ENCODE measurements at regions not wholly inside any gene's neighbourhood (a gene's known extent, or its start where the extent isn't known, plus 50 kb on each side); places are given as distances from the start of the nearest gene placed in this dataset.
A peak's percentile ranks its signal among the peaks of the same experiment; 100 is the strongest.
"Not testable (repeated sequence)": the region's sequence is repeated elsewhere in the genome, so short reads cannot be mapped to it uniquely, and the experiment has no call there.

- Mint-ChIP-seq H3K4me3 (no peak overlapping the region), H3K9me3 (peaks cover 0 to 4% (median 0%) of the 10 kb centered on the region in 8 donors), H3K36me3 (no peaks in the 10 kb centered on the region), H3K4me1 (peaks cover 0 to 2% (median under 1%) of the 10 kb centered on the region in 4 donors), H3K27me3 (peaks cover 33 to 37% of the 10 kb centered on the region in 2 donors), H3K27ac (no peak overlapping the region)
- Histone ChIP-seq H3K9me3 (ENCODE audit: control insufficient read depth in 1 of 2, low read length in 2 of 2) (no peaks in the 10 kb centered on the region), H3K36me3 (ENCODE audit: insufficient read depth, low read length) (no peaks in the 10 kb centered on the region), H3K4me3 (ENCODE audit: low read length in 2 of 2) (no peak overlapping the region), H3K27me3 (ENCODE audit: insufficient read depth, low read length) (peaks cover 7% of the 10 kb centered on the region), H3K27ac (ENCODE audit: low read depth, low read length) (no peak overlapping the region), H3K4me1 (ENCODE audit: insufficient read depth, low read length) (no peaks in the 10 kb centered on the region)
- CTCF ChIA-PET (ENCODE audit: partially characterized antibody) = no interaction called here
- intact Hi-C loops (cut with micrococcal nuclease) = no loop called here
- POLR2A ChIA-PET (ENCODE audit: partially characterized antibody) = no interaction called here
- DNase-seq = no peak
Measured at GRCh38 chr11:119578521-119579191, 150.3 kb downstream of the NECTIN1 start.

- no peaks in the 10 kb centered on the region for H3K36me3 Mint-ChIP-seq
- intact Hi-C loops (cut with micrococcal nuclease) = no loop called here
Measured at GRCh38 chr11:119573858-119574257, 150.9 kb upstream of the THY1 start.

GRCh38 chr11:119572481-119573424, 149.8 kb upstream of the THY1 start:
- no peak overlapping the region for H3K4me3 ChIP-seq (ENCODE audit: low read length in 2 of 2)
- H3K27me3 ChIP-seq (ENCODE audit: insufficient read depth, low read length) = no peaks in the 10 kb centered on the region
- intact Hi-C loops (cut with micrococcal nuclease) = no loop called here
- H3K9me3 ChIP-seq (ENCODE audit: control insufficient read depth in 1 of 2, low read length in 2 of 2) = no peaks in the 10 kb centered on the region
- ChIA-PET POLR2A (ENCODE audit: partially characterized antibody) (no interaction called here), CTCF (ENCODE audit: partially characterized antibody) (no interaction called here)
- Mint-ChIP-seq H3K27me3 (peaks cover 13 to 17% of the 10 kb centered on the region in 2 donors), H3K27ac (no peak overlapping the region), H3K4me1 (no peaks in the 10 kb centered on the region), H3K4me3 (no peak overlapping the region), H3K36me3 (no peaks in the 10 kb centered on the region), H3K9me3 (peaks cover 0 to 2% (median 0%) of the 10 kb centered on the region in 8 donors)
- H3K36me3 ChIP-seq (ENCODE audit: insufficient read depth, low read length) = no peaks in the 10 kb centered on the region
- H3K27ac ChIP-seq (ENCODE audit: low read depth, low read length) = no peak overlapping the region
- DNase-seq = no peak
- no peaks in the 10 kb centered on the region for H3K4me1 ChIP-seq (ENCODE audit: insufficient read depth, low read length)

More at GRCh38 chr11:119573858-119574257, 150.9 kb upstream of the THY1 start:
- Mint-ChIP-seq H3K4me1 (no peaks in the 10 kb centered on the region), H3K27me3 (peaks cover 14 to 19% of the 10 kb centered on the region in 2 donors), H3K4me3 (no peak overlapping the region), H3K9me3 (peaks cover 0 to 2% (median 0%) of the 10 kb centered on the region in 8 donors), H3K27ac (no peak overlapping the region)
- Histone ChIP-seq H3K4me1 (ENCODE audit: insufficient read depth, low read length) (no peaks in the 10 kb centered on the region), H3K9me3 (ENCODE audit: control insufficient read depth in 1 of 2, low read length in 2 of 2) (no peaks in the 10 kb centered on the region), H3K27me3 (ENCODE audit: insufficient read depth, low read length) (no peaks in the 10 kb centered on the region), H3K4me3 (ENCODE audit: low read length in 2 of 2) (no peak overlapping the region), H3K36me3 (ENCODE audit: insufficient read depth, low read length) (no peaks in the 10 kb centered on the region), H3K27ac (ENCODE audit: low read depth, low read length) (no peak overlapping the region)
- CTCF ChIA-PET (ENCODE audit: partially characterized antibody) = no interaction called here
- POLR2A ChIA-PET (ENCODE audit: partially characterized antibody) = no interaction called here
- no peak for DNase-seq

- H3K4me1 ChIP-seq (ENCODE audit: insufficient read depth, low read length) = no peaks in the 10 kb centered on the region
- no peak overlapping the region for H3K4me3 ChIP-seq (ENCODE audit: low read length in 2 of 2)
- no peak overlapping the region for H3K27ac ChIP-seq (ENCODE audit: low read depth, low read length)
- H3K27ac Mint-ChIP-seq = peak overlapping the region in 1 of 7 donors; percentile 10
- H3K4me3 Mint-ChIP-seq = no peak overlapping the region
- ChIA-PET POLR2A (ENCODE audit: partially characterized antibody) (no interaction called here), CTCF (ENCODE audit: partially characterized antibody) (no interaction called here)
- no peaks in the 10 kb centered on the region for H3K4me1 Mint-ChIP-seq
- no peaks in the 10 kb centered on the region for H3K36me3 Mint-ChIP-seq
- no peak for DNase-seq
- H3K36me3 ChIP-seq (ENCODE audit: insufficient read depth, low read length) = no peaks in the 10 kb centered on the region
- peaks cover 6 to 10% of the 10 kb centered on the region in 2 donors for H3K27me3 Mint-ChIP-seq
- no peaks in the 10 kb centered on the region for H3K27me3 ChIP-seq (ENCODE audit: insufficient read depth, low read length)
- intact Hi-C loops (cut with micrococcal nuclease) = no loop called here
- no peaks in the 10 kb centered on the region for H3K9me3 ChIP-seq (ENCODE audit: control insufficient read depth in 1 of 2, low read length in 2 of 2)
- peaks cover 0 to 2% (median 0%) of the 10 kb centered on the region in 8 donors for H3K9me3 Mint-ChIP-seq
Measured at GRCh38 chr11:119571311-119571710, 148.3 kb upstream of the THY1 start.

- H3K9me3 ChIP-seq (ENCODE audit: control insufficient read depth in 1 of 2, low read length in 2 of 2) = no peaks in the 10 kb centered on the region
- intact Hi-C loops (cut with micrococcal nuclease) = no loop called here
- H3K4me3 ChIP-seq (ENCODE audit: low read length in 2 of 2) = no peak overlapping the region
- POLR2A ChIA-PET (ENCODE audit: partially characterized antibody) = no interaction called here
- no peak for DNase-seq
- Mint-ChIP-seq H3K36me3 (no peaks in the 10 kb centered on the region), H3K4me1 (no peaks in the 10 kb centered on the region), H3K27me3 (peaks cover 5 to 6% of the 10 kb centered on the region in 2 donors), H3K4me3 (no peak overlapping the region), H3K9me3 (peaks cover 0 to 4% (median under 1%) of the 10 kb centered on the region in 8 donors), H3K27ac (no peak overlapping the region)
- no peaks in the 10 kb centered on the region for H3K4me1 ChIP-seq (ENCODE audit: insufficient read depth, low read length)
- no peaks in the 10 kb centered on the region for H3K27me3 ChIP-seq (ENCODE audit: insufficient read depth, low read length)
- H3K36me3 ChIP-seq (ENCODE audit: insufficient read depth, low read length) = no peaks in the 10 kb centered on the region
- H3K27ac ChIP-seq (ENCODE audit: low read depth, low read length) = no peak overlapping the region
- CTCF ChIA-PET (ENCODE audit: partially characterized antibody) = interaction anchor here (1.6 kb wide), 1 partner anchor 9 kb away, joined by 3 read pairs; no protein-coding TSS in a partner anchor
Measured at GRCh38 chr11:119567688-119568582, 145.0 kb upstream of the THY1 start.

GRCh38 chr11:119566319-119566718, 143.3 kb upstream of the THY1 start:
- Mint-ChIP-seq H3K36me3 (no peaks in the 10 kb centered on the region), H3K9me3 (peaks cover 0 to 7% (median 3%) of the 10 kb centered on the region in 8 donors), H3K4me3 (no peak overlapping the region), H3K27me3 (peaks cover 9 to 15% of the 10 kb centered on the region in 2 donors), H3K27ac (no peak overlapping the region), H3K4me1 (no peaks in the 10 kb centered on the region)
- H3K27me3 ChIP-seq (ENCODE audit: insufficient read depth, low read length) = no peaks in the 10 kb centered on the region
- no peaks in the 10 kb centered on the region for H3K9me3 ChIP-seq (ENCODE audit: control insufficient read depth in 1 of 2, low read length in 2 of 2)
- ChIA-PET POLR2A (ENCODE audit: partially characterized antibody) (no interaction called here), CTCF (ENCODE audit: partially characterized antibody) (interaction anchor here (0.7 kb wide), 1 partner anchor 86 kb away, joined by 3 read pairs; no protein-coding TSS in a partner anchor)
- no peak overlapping the region for H3K27ac ChIP-seq (ENCODE audit: low read depth, low read length)
- no peak for DNase-seq
- no peak overlapping the region for H3K4me3 ChIP-seq (ENCODE audit: low read length in 2 of 2)
- H3K36me3 ChIP-seq (ENCODE audit: insufficient read depth, low read length) = no peaks in the 10 kb centered on the region
- H3K4me1 ChIP-seq (ENCODE audit: insufficient read depth, low read length) = no peaks in the 10 kb centered on the region
- intact Hi-C loops (cut with micrococcal nuclease) = no loop called here

- H3K4me1 ChIP-seq (ENCODE audit: insufficient read depth, low read length); H3K4me3 ChIP-seq (ENCODE audit: low read length in 2 of 2); H3K4me1 Mint-ChIP-seq; H3K4me3 Mint-ChIP-seq; POLR2A ChIA-PET (ENCODE audit: partially characterized antibody); H3K9me3 ChIP-seq (ENCODE audit: control insufficient read depth in 1 of 2, low read length in 2 of 2); intact Hi-C loops (cut with micrococcal nuclease); DNase-seq; H3K36me3 Mint-ChIP-seq; H3K27ac ChIP-seq (ENCODE audit: low read depth, low read length); H3K36me3 ChIP-seq (ENCODE audit: insufficient read depth, low read length); H3K27me3 ChIP-seq (ENCODE audit: insufficient read depth, low read length); CTCF ChIA-PET (ENCODE audit: partially characterized antibody); H3K9me3 Mint-ChIP-seq: not testable (repeated sequence)
- Mint-ChIP-seq H3K27me3 (peaks cover 9 to 15% of the 10 kb centered on the region in 2 donors), H3K27ac (peak overlapping the region in 1 of 7 donors; percentile 18)
Measured at GRCh38 chr11:119565693-119566092, 142.7 kb upstream of the THY1 start.

All from CD4-positive, alpha-beta memory T cell (primary cell).